Muscle layer of duodenum (tissue), 2 donors: ENCODE measurements at regions not wholly inside any gene's neighbourhood (a gene's known extent, or its start where the extent isn't known, plus 50 kb on each side); places are given as distances from the start of the nearest gene placed in this dataset.

Source experiments
- H3K27ac ChIP-seq: one replicate; pipeline ENCODE4 v1.7.0; 2013; ENCODE audit warnings: mild to moderate bottlenecking, low read length
- H3K27me3 ChIP-seq: one replicate; pipeline ENCODE4 v1.7.0; 2013; ENCODE audit warnings: low read depth, mild to moderate bottlenecking, control low read depth, low read length
- H3K36me3 ChIP-seq, 2 donors: one replicate each; pipeline ENCODE4 v1.7.0; 2013; ENCODE audit warnings: low read length in 2 of 2, control low read depth in 1 of 2, mild to moderate bottlenecking in 1 of 2; ENCODE audit not compliant: insufficient read depth in 2 of 2, control insufficient read depth in 1 of 2
- H3K4me1 ChIP-seq, 2 donors: one replicate each; pipeline ENCODE4 v1.7.0; 2013; ENCODE audit warnings: low read length in 2 of 2, mild to moderate bottlenecking in 2 of 2, control low read depth in 1 of 2, moderate library complexity in 1 of 2; ENCODE audit not compliant: insufficient read depth in 2 of 2, control insufficient read depth in 1 of 2
- H3K4me3 ChIP-seq, 2 donors: one replicate each; pipeline ENCODE4 v1.7.0; 2013; ENCODE audit warnings: low read length in 2 of 2, low read depth in 1 of 2, mild to moderate bottlenecking in 1 of 2
- H3K9me3 ChIP-seq, 2 donors: one replicate each; pipeline ENCODE4 v1.7.0; 2013; ENCODE audit warnings: low read length in 2 of 2, control low read depth in 1 of 2, mild to moderate bottlenecking in 1 of 2; ENCODE audit not compliant: control insufficient read depth in 1 of 2
- donor health status: healthy.

- Histone ChIP-seq H3K4me1 (no peaks in the 10 kb centered on the region), H3K27ac (no peak overlapping the region)
Measured at GRCh38 chr7:155221547-155221946, 76.1 kb upstream of the INSIG1 start.

GRCh38 chr7:155222061-155222460, 75.6 kb upstream of the INSIG1 start:
- no peaks in the 10 kb centered on the region for H3K9me3 ChIP-seq
- H3K4me1 ChIP-seq, result no peaks in the 10 kb centered on the region
- no peaks in the 10 kb centered on the region for H3K36me3 ChIP-seq
- no peak overlapping the region for H3K4me3 ChIP-seq
- no peak overlapping the region for H3K27ac ChIP-seq
- H3K27me3 ChIP-seq, result no peaks in the 10 kb centered on the region

More at GRCh38 chr7:155221547-155221946, 76.1 kb upstream of the INSIG1 start:
- Histone ChIP-seq H3K9me3 (no peaks in the 10 kb centered on the region), H3K36me3 (no peaks in the 10 kb centered on the region), H3K27me3 (no peaks in the 10 kb centered on the region), H3K4me3 (no peak overlapping the region)

GRCh38 chr7:155222573-155222972, 75.1 kb upstream of the INSIG1 start:
- Histone ChIP-seq H3K27me3 (no peaks in the 10 kb centered on the region), H3K4me1 (no peaks in the 10 kb centered on the region), H3K9me3 (no peaks in the 10 kb centered on the region), H3K27ac (no peak overlapping the region), H3K36me3 (no peaks in the 10 kb centered on the region), H3K4me3 (no peak overlapping the region)

GRCh38 chr7:155223021-155223420, 74.7 kb upstream of the INSIG1 start:
- Histone ChIP-seq H3K9me3 (no peaks in the 10 kb centered on the region), H3K36me3 (no peaks in the 10 kb centered on the region), H3K4me1 (no peaks in the 10 kb centered on the region), H3K27me3 (no peaks in the 10 kb centered on the region), H3K27ac (no peak overlapping the region), H3K4me3 (no peak overlapping the region)

- Histone ChIP-seq H3K36me3 (no peaks in the 10 kb centered on the region), H3K9me3 (no peaks in the 10 kb centered on the region), H3K27me3 (no peaks in the 10 kb centered on the region), H3K27ac (no peak overlapping the region), H3K4me3 (no peak overlapping the region), H3K4me1 (no peaks in the 10 kb centered on the region)
Measured at GRCh38 chr7:155223503-155223902, 74.2 kb upstream of the INSIG1 start.

GRCh38 chr7:155224116-155224811, 73.4 kb upstream of the INSIG1 start:
- H3K4me1 ChIP-seq, result no peaks in the 10 kb centered on the region
- H3K27ac ChIP-seq, result no peak overlapping the region
- H3K27me3 ChIP-seq, result no peaks in the 10 kb centered on the region
- H3K9me3 ChIP-seq, result no peaks in the 10 kb centered on the region
- H3K4me3 ChIP-seq, result no peak overlapping the region
- no peaks in the 10 kb centered on the region for H3K36me3 ChIP-seq

- Histone ChIP-seq H3K4me3 (no peak overlapping the region), H3K27me3 (no peaks in the 10 kb centered on the region), H3K9me3 (no peaks in the 10 kb centered on the region), H3K36me3 (no peaks in the 10 kb centered on the region), H3K4me1 (no peaks in the 10 kb centered on the region), H3K27ac (no peak overlapping the region)
Measured at GRCh38 chr7:155225095-155225494, 72.6 kb upstream of the INSIG1 start.

GRCh38 chr7:155225516-155225915, 72.2 kb upstream of the INSIG1 start:
- Histone ChIP-seq H3K36me3 (no peaks in the 10 kb centered on the region), H3K4me1 (no peaks in the 10 kb centered on the region), H3K4me3 (no peak overlapping the region), H3K9me3 (no peaks in the 10 kb centered on the region), H3K27me3 (no peaks in the 10 kb centered on the region), H3K27ac (no peak overlapping the region)

GRCh38 chr7:155226261-155227003, 71.2 kb upstream of the INSIG1 start:
- Histone ChIP-seq H3K36me3 (no peaks in the 10 kb centered on the region), H3K27me3 (no peaks in the 10 kb centered on the region), H3K9me3 (no peaks in the 10 kb centered on the region), H3K27ac (no peak overlapping the region), H3K4me1 (no peaks in the 10 kb centered on the region), H3K4me3 (no peak overlapping the region)

GRCh38 chr7:155227004-155227787, 70.5 kb upstream of the INSIG1 start:
- Histone ChIP-seq H3K4me1 (no peaks in the 10 kb centered on the region), H3K36me3 (no peaks in the 10 kb centered on the region), H3K27ac (no peak overlapping the region), H3K4me3 (no peak overlapping the region), H3K9me3 (no peaks in the 10 kb centered on the region), H3K27me3 (no peaks in the 10 kb centered on the region)

GRCh38 chr7:155227788-155228458, 69.8 kb upstream of the INSIG1 start:
- Histone ChIP-seq H3K27ac (no peak overlapping the region), H3K27me3 (no peaks in the 10 kb centered on the region), H3K4me1 (no peaks in the 10 kb centered on the region), H3K9me3 (no peaks in the 10 kb centered on the region), H3K36me3 (no peaks in the 10 kb centered on the region), H3K4me3 (no peak overlapping the region)
